ENCODE measurements at regions not wholly inside any gene's neighbourhood (a gene's known extent, or its start where the extent isn't known, plus 50 kb on each side); places are given as distances from the start of the nearest gene placed in this dataset.

DNA sequence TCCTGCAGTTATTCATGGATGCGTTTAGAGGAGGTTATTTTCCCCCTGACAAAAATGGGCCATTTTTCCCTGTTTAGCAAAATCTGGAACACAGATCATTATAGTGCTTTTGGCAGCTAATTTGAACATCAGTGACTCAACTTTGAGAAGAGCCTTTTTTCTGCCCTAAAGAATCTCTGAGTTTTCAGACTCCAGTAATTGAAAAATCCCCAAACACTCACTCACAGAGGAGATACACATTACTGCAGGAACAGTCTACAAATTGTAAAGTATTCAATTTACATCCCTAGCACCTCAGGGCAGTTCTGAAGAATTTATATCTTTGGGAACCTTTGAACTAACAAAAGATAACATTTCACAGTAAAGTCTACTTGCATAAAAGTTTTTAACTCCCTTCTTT is 966.6 kb upstream of the SLC35B3 start:
- TF ChIP-seq, protein P1, sequence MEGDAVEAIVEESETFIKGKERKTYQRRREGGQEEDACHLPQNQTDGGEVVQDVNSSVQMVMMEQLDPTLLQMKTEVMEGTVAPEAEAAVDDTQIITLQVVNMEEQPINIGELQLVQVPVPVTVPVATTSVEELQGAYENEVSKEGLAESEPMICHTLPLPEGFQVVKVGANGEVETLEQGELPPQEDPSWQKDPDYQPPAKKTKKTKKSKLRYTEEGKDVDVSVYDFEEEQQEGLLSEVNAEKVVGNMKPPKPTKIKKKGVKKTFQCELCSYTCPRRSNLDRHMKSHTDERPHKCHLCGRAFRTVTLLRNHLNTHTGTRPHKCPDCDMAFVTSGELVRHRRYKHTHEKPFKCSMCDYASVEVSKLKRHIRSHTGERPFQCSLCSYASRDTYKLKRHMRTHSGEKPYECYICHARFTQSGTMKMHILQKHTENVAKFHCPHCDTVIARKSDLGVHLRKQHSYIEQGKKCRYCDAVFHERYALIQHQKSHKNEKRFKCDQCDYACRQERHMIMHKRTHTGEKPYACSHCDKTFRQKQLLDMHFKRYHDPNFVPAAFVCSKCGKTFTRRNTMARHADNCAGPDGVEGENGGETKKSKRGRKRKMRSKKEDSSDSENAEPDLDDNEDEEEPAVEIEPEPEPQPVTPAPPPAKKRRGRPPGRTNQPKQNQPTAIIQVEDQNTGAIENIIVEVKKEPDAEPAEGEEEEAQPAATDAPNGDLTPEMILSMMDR (IDR thresholded peaks at IDR 0.05 in 8 of 11, conservative IDR thresholded peaks at IDR 0.05 in 3 of 11) = no peak
- no peak for TF ChIP-seq POLR2A (IDR thresholded peaks at IDR 0.05)
- no peak for TF ChIP-seq POLR2AphosphoS5 (IDR thresholded peaks at IDR 0.05)

Data from spleen (tissue), 7 donors.